Esophagus (tissue), 2 donors: ENCODE measurements at regions not wholly inside any gene's neighbourhood (a gene's known extent, or its start where the extent isn't known, plus 50 kb on each side); places are given as distances from the start of the nearest gene placed in this dataset.

Source experiments
- H3K27ac ChIP-seq, 2 donors: one replicate each; pipeline ENCODE4 v1.5.1; 2013; ENCODE audit warnings: low read depth in 2 of 2, mild to moderate bottlenecking in 2 of 2, inconsistent platforms in 1 of 2, low read length in 1 of 2, moderate library complexity in 1 of 2
- H3K27me3 ChIP-seq, 2 donors: one replicate each; pipeline ENCODE4 v1.6.1; 2013; ENCODE audit warnings: low read length in 2 of 2, control low read depth in 1 of 2, mild to moderate bottlenecking in 1 of 2; ENCODE audit not compliant: insufficient read depth in 2 of 2, control insufficient read depth in 1 of 2
- H3K36me3 ChIP-seq, 2 donors: one replicate each; pipeline ENCODE4 v1.6.1; 2013; ENCODE audit warnings: low read length in 1 of 2; ENCODE audit not compliant: control insufficient read depth in 2 of 2, insufficient read depth in 2 of 2
- H3K4me1 ChIP-seq, 2 donors: one replicate each; pipeline ENCODE4 v1.6.1; 2013; ENCODE audit warnings: low read length in 1 of 2; ENCODE audit not compliant: control insufficient read depth in 2 of 2, insufficient read depth in 2 of 2
- H3K4me3 ChIP-seq, 2 donors: one replicate each; pipeline ENCODE4 v1.5.1; 2013; ENCODE audit warnings: low read length in 2 of 2, mild to moderate bottlenecking in 2 of 2, low read depth in 1 of 2, moderate library complexity in 1 of 2
- H3K9me3 ChIP-seq, 2 donors: one replicate each; pipeline ENCODE4 v1.6.1; 2013; ENCODE audit warnings: mild to moderate bottlenecking in 2 of 2, low read depth in 1 of 2, low read length in 1 of 2, moderate library complexity in 1 of 2; ENCODE audit not compliant: control insufficient read depth in 2 of 2, insufficient read depth in 1 of 2
- WGBS, 2 donors: extraction: QIAGEN DNeasy Blood & Tissue Kit; methylation state at CpG; one replicate each; pipeline ENCODE4 v1.1.7; 2013; 5-methylcytosine and 5-hydroxymethylcytosine counted together
- donor health status: healthy with polysubstance abuse.
- donor health status: Bipolar disorder and iron deficiency.

GRCh38 chr5:61621202-61621650, 289.2 kb downstream of the ZSWIM6 start:
- Histone ChIP-seq H3K4me1 (peaks cover 2 to 5% of the 10 kb centered on the region in 2 donors), H3K4me3 (no peak overlapping the region), H3K27ac (peak overlapping the region; percentile 16 to 45), H3K9me3 (no peaks in the 10 kb centered on the region), H3K36me3 (no peaks in the 10 kb centered on the region), H3K27me3 (no peaks in the 10 kb centered on the region)
- 73% methylated on average over 7 of the region's 7 CpGs for WGBS, 2 donors

- H3K9me3 ChIP-seq: no peaks in the 10 kb centered on the region
- peaks cover 4 to 5% of the 10 kb centered on the region in 2 donors for H3K4me1 ChIP-seq
- H3K36me3 ChIP-seq: no peaks in the 10 kb centered on the region
- WGBS, 2 donors: 88 to 90% methylated on average over 2 of the region's 2 CpGs
- no peaks in the 10 kb centered on the region for H3K27me3 ChIP-seq
- H3K4me3 ChIP-seq: no peak overlapping the region
- no peak overlapping the region for H3K27ac ChIP-seq
Observed at GRCh38 chr5:61622156-61622555, 290.1 kb downstream of the ZSWIM6 start.

GRCh38 chr5:61623401-61624069, 291.5 kb downstream of the ZSWIM6 start:
- H3K27ac ChIP-seq: no peak overlapping the region
- 85 to 86% methylated on average over 5 of the region's 5 CpGs for WGBS, 2 donors
- no peaks in the 10 kb centered on the region for H3K36me3 ChIP-seq
- H3K27me3 ChIP-seq: no peaks in the 10 kb centered on the region
- no peak overlapping the region for H3K4me3 ChIP-seq
- H3K9me3 ChIP-seq: no peaks in the 10 kb centered on the region
- H3K4me1 ChIP-seq: peaks cover 4 to 5% of the 10 kb centered on the region in 2 donors

GRCh38 chr5:61624553-61625136, 292.6 kb downstream of the ZSWIM6 start:
- Histone ChIP-seq H3K27me3 (no peaks in the 10 kb centered on the region), H3K9me3 (no peaks in the 10 kb centered on the region), H3K36me3 (no peaks in the 10 kb centered on the region), H3K4me1 (peaks cover 3 to 5% of the 10 kb centered on the region in 2 donors), H3K27ac (peak overlapping the region in 1 of 2 donors; percentile 47), H3K4me3 (no peak overlapping the region)
- 77 to 82% methylated on average over 3 of the region's 3 CpGs for WGBS, 2 donors

- 32 to 42% methylated on average over 11 of the region's 11 CpGs for WGBS, 2 donors
- Histone ChIP-seq H3K4me1 (peaks cover 2% of the 10 kb centered on the region in 2 donors), H3K9me3 (no peaks in the 10 kb centered on the region), H3K27me3 (no peaks in the 10 kb centered on the region), H3K36me3 (no peaks in the 10 kb centered on the region), H3K4me3 (peak overlapping the region; percentile 57 to 58), H3K27ac (peak overlapping the region; percentile 47 to 82)
Observed at GRCh38 chr5:61625137-61625561, 293.1 kb downstream of the ZSWIM6 start.

GRCh38 chr5:61625681-61626621, 293.9 kb downstream of the ZSWIM6 start:
- Histone ChIP-seq H3K36me3 (no peaks in the 10 kb centered on the region), H3K4me1 (peaks cover 2% of the 10 kb centered on the region in 2 donors), H3K4me3 (peak overlapping the region; percentile 57 to 58), H3K9me3 (no peaks in the 10 kb centered on the region), H3K27ac (peak overlapping the region; percentile 76 to 82), H3K27me3 (no peaks in the 10 kb centered on the region)
- 8 to 10% methylated on average over 71 to 76 of the region's 76 CpGs for WGBS, 2 donors

GRCh38 chr5:61626639-61627282, 294.7 kb downstream of the ZSWIM6 start:
- Histone ChIP-seq H3K27me3 (no peaks in the 10 kb centered on the region), H3K4me1 (peaks cover 0 to 2% of the 10 kb centered on the region in 2 donors), H3K4me3 (peak overlapping the region; percentile 57 to 58), H3K27ac (peak overlapping the region in 1 of 2 donors; percentile 76), H3K9me3 (no peaks in the 10 kb centered on the region), H3K36me3 (no peaks in the 10 kb centered on the region)
- 53 to 62% methylated on average over 10 of the region's 10 CpGs for WGBS, 2 donors

- 70% methylated on average over 2 of the region's 2 CpGs for WGBS, 2 donors
Observed at GRCh38 chr5:61627531-61627930, 295.5 kb downstream of the ZSWIM6 start.

GRCh38 chr5:61630908-61631307, 298.9 kb downstream of the ZSWIM6 start:
- no peaks in the 10 kb centered on the region for H3K36me3 ChIP-seq
- WGBS, 2 donors: 88 to 95% methylated on average over 2 of the region's 2 CpGs
- no peaks in the 10 kb centered on the region for H3K27me3 ChIP-seq
- no peak overlapping the region for H3K4me3 ChIP-seq
- H3K27ac ChIP-seq: no peak overlapping the region
- H3K4me1 ChIP-seq: peaks cover 0 to 2% of the 10 kb centered on the region in 2 donors
- H3K9me3 ChIP-seq: no peaks in the 10 kb centered on the region

More at GRCh38 chr5:61627531-61627930, 295.5 kb downstream of the ZSWIM6 start:
- Histone ChIP-seq H3K9me3 (no peaks in the 10 kb centered on the region), H3K4me1 (peaks cover 0 to 2% of the 10 kb centered on the region in 2 donors), H3K27ac (no peak overlapping the region), H3K4me3 (no peak overlapping the region), H3K27me3 (no peaks in the 10 kb centered on the region), H3K36me3 (no peaks in the 10 kb centered on the region)
